NCI-H524 treated with DMSO at 0.1 percent for 48 hours (cell line): ENCODE measurements at regions not wholly inside any gene's neighbourhood (a gene's known extent, or its start where the extent isn't known, plus 50 kb on each side); places are given as distances from the start of the nearest gene placed in this dataset.

ENCODE experiments used
- DNase-seq: peaks from one replicate; lab custom pipeline; 2025; lab: John Stamatoyannopoulos, UW

- no peak for DNase-seq
Measured at GRCh38 chr5:2131196-2131595, 248.5 kb upstream of the IRX4 start.

- DNase-seq: no peak
Measured at GRCh38 chr5:2130361-2130760, 247.6 kb upstream of the IRX4 start.

GRCh38 chr5:2129568-2130272, 247.0 kb upstream of the IRX4 start:
- DNase-seq: no peak

- DNase-seq: peak; percentile 19
Measured at GRCh38 chr5:2128686-2129355, 246.1 kb upstream of the IRX4 start.

GRCh38 chr5:2126512-2126911, 243.8 kb upstream of the IRX4 start:
- no peak for DNase-seq

GRCh38 chr5:2125901-2126265, 243.2 kb upstream of the IRX4 start:
- no peak for DNase-seq

GRCh38 chr5:2125171-2125900, 242.6 kb upstream of the IRX4 start:
- no peak for DNase-seq

GRCh38 chr5:2124434-2125170, 241.9 kb upstream of the IRX4 start:
- no peak for DNase-seq

GRCh38 chr5:2123874-2124273, 241.1 kb upstream of the IRX4 start:
- no peak for DNase-seq

GRCh38 chr5:2120361-2120760, 237.6 kb upstream of the IRX4 start:
- DNase-seq: no peak

GRCh38 chr5:2119573-2119972, 236.8 kb upstream of the IRX4 start:
- DNase-seq: no peak

GRCh38 chr5:2113348-2114131, 230.8 kb upstream of the IRX4 start:
- no peak for DNase-seq

- peak; percentile 95 for DNase-seq
Measured at GRCh38 chr5:2112173-2113025, 229.7 kb upstream of the IRX4 start.

- DNase-seq: no peak
Measured at GRCh38 chr5:2111569-2112105, 228.9 kb upstream of the IRX4 start.

GRCh38 chr5:2110934-2111462, 228.3 kb upstream of the IRX4 start:
- no peak for DNase-seq

- DNase-seq: no peak
Measured at GRCh38 chr5:2110137-2110933, 227.6 kb upstream of the IRX4 start.

- no peak for DNase-seq
Measured at GRCh38 chr5:2109566-2109965, 226.8 kb upstream of the IRX4 start.

- no peak for DNase-seq
Measured at GRCh38 chr5:2106721-2107120, 224.0 kb upstream of the IRX4 start.

GRCh38 chr5:2105141-2105540, 222.4 kb upstream of the IRX4 start:
- DNase-seq: no peak
